ENCODE measurements at regions not wholly inside any gene's neighbourhood (a gene's known extent, or its start where the extent isn't known, plus 50 kb on each side); places are given as distances from the start of the nearest gene placed in this dataset.

- TF ChIP-seq SFPQ (IDR thresholded peaks at IDR 0.05; ENCODE audit: low read depth, low read length) = no peak
- no peak for TF ChIP-seq FOXK1 (CRISPR knock-in tag; IDR thresholded peaks at IDR 0.05; ENCODE audit: borderline replicate concordance)
- no peak for TF ChIP-seq KDM5B (IDR thresholded peaks at IDR 0.05; ENCODE audit: insufficient replicate concordance, low read depth, low read length)
- no peak for TF ChIP-seq TFAP4 (CRISPR knock-in tag; IDR thresholded peaks at IDR 0.05; ENCODE audit: borderline replicate concordance)
- no peak for TF ChIP-seq SRSF9 (IDR thresholded peaks at IDR 0.05; ENCODE audit: borderline replicate concordance, low read depth, low read length)
- 0 out of 4 replicates have a peak, but pooled peaks of 1 of the 2 experiments have one; percentile 16 for TF ChIP-seq KDM1A (IDR thresholded peaks at IDR 0.05)
- no peak for TF ChIP-seq CUX1 (CRISPR knock-in tag; IDR thresholded peaks at IDR 0.05)
- TF ChIP-seq MEF2D (tag; conservative IDR thresholded peaks at IDR 0.05; ENCODE audit: low read depth) = no peak
- TF ChIP-seq DDX20 (tag; IDR thresholded peaks at IDR 0.05; ENCODE audit: low read depth) = no peak
- TF ChIP-seq NR2C1 (IDR thresholded peaks at IDR 0.05) = no peak; the same call in 1 of the 2 replicates
- peak; percentile 41; the same call in 1 of the 2 replicates for TF ChIP-seq NR2C1 (tag; IDR thresholded peaks at IDR 0.05)
- TF ChIP-seq TSHZ1 (CRISPR knock-in tag; IDR thresholded peaks at IDR 0.05) = no peak
- TF ChIP-seq TEAD4 (IDR thresholded peaks at IDR 0.05; ENCODE audit: low read length) = 0 out of 2 replicates have a peak, but pooled peaks have one; percentile 12
- TF ChIP-seq TEAD4 (CRISPR knock-in tag; IDR thresholded peaks at IDR 0.05; ENCODE audit: borderline replicate concordance) = no peak
- TF ChIP-seq DMBX1 (CRISPR knock-in tag; IDR thresholded peaks at IDR 0.05; ENCODE audit: borderline replicate concordance) = no peak
Observed at GRCh38 chr10:29949411-29950011, 109.9 kb downstream of the JCAD start (continued).

Measured in K562 (cell line).